CD4-positive, alpha-beta T cell treated with Interleukin-6 for 4 hours (primary cell): ENCODE measurements at regions not wholly inside any gene's neighbourhood (a gene's known extent, or its start where the extent isn't known, plus 50 kb on each side); places are given as distances from the start of the nearest gene placed in this dataset.
"Not testable (repeated sequence)": the region's sequence is repeated elsewhere in the genome, so short reads cannot be mapped to it uniquely, and the experiment has no call there.

Experiments
- DNase-seq: peaks from one replicate; pipeline ENCODE4 v3.0.0-alpha.2; 2020; ENCODE audit warnings: mixed read lengths

DNA sequence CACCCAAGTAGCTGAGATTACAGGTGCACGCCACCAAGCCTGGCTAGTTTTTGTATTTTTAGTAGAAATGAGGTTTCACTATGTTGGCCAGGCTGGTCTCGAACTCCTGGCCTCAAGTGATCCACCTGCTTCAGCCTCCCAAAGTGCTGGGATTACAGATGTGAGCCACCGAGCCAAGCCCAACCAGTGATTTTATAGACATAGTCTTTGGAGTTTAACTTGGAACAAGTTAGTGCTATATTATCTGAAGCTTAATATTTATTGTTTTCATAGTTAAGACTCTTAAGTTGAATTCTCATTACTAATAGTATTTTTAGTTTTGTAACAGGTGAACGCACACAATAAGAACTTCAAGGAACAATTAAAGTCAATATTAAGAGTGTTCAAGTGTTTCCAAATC, 122.1 kb downstream of the SPAG6 start:
- DNase-seq = not testable (repeated sequence)

DNA sequence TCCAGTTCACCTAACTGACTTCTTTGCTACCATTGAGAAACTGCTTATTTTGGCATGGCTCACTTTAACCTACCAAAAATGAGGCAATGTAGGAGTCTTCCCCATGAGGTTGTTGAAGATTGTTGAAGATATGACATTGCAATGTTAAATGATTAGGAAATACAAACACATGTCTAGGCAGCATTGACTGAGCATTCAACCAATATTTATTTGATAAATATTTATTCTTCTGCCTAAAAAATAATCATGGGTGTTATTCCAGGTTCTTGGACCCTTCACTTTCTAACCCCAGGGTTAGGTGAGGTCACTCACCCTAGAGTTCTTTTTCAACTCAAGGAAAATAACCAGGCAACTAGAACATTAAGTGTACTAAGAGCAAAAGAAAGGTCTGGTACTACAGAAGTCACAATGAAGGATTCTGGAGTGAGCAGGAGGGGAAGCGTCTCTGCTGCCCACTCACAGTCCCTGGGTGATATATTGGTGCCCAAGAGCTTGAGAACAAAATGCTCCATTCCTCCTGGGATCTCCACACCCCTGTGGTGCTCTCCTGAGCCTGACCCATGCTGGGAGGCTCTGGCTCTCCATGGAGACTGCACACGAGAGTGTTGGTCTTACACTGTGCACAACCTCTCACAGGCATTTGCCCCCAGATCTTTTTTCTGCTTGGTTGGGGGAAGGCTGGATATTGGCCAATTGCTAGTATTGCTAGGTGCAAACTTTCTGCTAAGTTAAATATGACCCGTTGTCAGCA, 123.4 kb downstream of the SPAG6 start:
- DNase-seq = no peak

DNA sequence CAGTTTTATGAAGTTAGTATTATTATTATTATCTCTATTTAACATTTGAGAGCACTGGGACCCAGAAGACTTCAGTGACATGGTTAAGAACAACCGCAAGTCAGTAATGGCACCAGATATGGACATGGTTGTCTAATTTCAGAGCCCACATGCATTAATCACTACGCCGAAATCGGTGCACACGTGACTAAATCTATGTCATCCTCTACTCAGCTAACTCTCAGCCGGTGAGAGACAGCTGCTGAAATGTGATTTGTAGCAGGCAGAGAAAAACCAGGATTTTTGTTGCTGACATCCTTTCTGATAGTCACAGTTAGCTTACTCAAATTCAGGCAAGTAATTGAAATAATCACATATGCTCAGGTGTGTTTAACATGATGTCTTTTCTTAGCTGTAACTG, 127.7 kb downstream of the SPAG6 start:
- DNase-seq = no peak

DNA sequence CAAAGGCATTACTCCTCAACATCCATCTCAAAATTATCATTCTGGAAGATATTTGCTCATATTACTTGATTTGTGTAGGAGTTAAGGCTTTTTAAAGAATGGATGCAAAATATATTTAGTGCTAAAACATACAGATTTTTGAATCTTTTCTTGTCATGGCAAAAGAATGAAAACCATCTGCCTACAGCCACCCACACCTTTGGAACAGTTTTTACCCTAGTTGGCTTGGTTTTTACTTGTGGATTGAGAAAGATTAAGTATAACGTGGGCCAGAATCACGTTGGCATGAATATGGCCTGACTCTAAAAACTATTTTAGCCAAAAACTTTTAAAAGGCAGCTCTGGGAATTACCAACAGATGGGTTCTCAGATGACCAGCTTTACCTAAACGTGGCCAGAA, 128.2 kb downstream of the SPAG6 start:
- DNase-seq = no peak

DNA sequence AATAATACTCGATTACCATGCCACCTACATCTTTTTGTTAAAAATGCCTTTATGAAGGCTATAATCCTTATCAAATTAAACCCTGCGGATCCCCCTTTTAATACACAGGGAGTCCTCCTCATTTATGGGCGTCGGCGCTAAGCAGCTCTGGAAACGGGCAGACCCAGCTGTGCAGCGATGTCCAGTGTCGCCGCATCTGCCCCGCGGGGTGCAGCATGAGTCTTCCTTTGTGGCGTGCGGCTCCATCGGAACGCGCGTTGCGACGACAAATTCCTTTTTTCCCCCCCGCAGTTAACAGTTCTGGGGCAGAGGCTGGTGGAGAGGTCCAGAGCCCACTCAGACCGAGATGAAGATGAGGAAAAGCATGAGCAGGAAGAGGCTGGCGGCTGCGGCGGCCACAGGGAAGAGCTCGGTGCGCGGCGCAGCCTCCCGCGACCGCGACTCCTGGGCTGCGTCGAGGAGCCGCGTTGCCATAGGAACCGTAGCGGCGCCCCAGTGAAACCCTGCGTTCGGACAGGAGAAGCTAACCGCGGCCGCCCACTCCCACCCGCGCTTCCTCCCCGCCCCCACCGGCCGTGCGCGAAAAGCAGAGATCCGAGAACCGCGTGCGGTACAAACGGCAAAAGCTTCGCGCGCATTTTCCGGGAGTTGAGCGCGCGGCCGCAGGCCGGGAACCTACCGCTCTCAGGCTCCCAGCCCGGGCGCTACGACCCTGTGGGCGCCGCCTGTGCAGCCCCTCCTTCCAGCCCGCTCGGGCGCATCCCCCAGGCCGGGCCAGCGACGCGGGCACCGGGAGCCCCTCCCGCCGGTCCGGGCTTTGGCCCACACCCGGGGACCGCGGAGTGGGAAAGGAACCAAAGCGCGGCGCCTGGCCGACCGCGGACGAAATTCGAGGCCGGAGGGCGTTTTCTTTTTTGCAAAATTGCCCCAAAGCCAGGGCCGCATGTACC, 130.6 kb downstream of the SPAG6 start:
- DNase-seq = peak; percentile 11

DNA sequence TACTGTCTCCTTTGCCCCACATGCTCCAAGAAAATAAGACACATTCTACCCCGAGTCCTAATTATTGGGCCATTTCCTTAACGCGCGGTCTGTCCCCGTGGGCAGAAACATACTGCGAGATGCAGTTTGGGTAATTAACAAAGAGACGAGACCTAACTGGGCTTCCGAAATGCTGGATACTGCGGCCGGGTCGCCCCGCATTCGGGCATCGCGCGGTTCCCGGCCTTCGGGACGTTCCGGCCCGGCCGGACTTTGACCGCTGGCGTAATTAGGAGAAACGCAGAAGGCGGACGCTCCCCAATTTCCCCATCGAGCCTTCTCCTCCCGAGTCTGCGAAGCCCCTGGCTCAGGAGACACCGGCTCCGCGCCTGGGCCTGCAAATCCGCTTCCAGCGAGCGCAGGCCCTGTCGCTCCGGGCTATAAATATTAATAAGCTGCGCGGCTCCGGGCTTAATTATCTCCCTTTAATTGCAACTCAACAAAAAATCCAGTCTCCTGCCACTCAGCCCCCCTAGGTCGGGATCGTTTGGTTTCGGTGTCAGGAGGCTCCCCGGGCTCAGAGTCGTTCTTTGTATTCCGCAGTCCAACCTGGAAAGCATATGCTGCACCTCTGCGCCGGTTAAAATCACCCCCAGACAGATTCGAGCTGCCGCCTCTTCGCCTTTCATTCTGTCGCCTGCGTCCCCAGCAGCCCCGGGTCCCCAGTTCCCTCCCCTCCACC, 131.5 kb downstream of the SPAG6 start:
- no peak for DNase-seq

DNA sequence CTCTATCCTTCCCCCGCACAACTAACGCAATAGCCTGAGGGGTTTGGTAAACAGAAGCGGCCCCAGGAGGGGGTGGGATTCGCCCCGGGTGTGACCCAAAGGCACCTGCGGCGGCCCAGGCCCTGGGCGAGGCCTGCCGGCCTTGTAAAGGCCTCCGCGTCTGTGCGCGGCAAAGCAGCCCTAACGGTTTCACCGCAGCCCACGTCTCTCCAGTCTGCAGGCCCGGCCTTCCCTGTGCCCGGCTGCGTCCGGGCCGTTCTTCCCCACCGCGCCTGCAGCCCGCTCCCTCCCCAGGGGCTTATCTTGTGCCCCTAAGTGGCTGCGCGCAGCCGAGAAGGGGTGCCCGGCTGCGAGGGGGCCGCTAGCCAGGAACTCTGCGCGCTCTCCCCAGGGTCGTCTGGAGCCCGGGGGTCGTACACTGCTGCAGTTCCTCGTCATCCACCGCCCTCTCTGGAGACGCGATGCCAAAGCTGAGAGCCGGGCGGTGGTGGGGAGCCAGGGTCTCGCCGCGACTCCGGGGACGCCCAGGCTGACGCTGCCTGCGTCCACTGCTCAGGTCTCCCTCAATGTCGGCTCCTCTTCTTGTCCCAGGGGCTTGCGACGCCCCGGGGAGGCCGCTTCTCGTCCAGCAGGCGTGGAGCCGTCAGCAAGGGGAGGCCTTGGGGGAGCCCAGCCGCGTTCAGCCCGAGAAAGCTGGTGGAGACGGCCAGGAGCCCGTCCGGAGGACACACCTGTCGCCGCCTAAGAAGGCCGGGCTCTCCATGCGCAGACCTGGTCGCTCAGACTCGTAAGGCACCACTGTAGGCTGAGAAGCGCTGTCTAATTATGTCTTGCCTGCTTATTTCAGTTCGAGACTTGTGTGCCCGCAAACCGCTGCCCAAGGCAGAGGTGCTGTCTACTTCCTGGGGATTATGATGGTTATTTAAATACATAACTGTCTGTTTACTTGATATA, 132.3 kb downstream of the SPAG6 start:
- no peak for DNase-seq

DNA sequence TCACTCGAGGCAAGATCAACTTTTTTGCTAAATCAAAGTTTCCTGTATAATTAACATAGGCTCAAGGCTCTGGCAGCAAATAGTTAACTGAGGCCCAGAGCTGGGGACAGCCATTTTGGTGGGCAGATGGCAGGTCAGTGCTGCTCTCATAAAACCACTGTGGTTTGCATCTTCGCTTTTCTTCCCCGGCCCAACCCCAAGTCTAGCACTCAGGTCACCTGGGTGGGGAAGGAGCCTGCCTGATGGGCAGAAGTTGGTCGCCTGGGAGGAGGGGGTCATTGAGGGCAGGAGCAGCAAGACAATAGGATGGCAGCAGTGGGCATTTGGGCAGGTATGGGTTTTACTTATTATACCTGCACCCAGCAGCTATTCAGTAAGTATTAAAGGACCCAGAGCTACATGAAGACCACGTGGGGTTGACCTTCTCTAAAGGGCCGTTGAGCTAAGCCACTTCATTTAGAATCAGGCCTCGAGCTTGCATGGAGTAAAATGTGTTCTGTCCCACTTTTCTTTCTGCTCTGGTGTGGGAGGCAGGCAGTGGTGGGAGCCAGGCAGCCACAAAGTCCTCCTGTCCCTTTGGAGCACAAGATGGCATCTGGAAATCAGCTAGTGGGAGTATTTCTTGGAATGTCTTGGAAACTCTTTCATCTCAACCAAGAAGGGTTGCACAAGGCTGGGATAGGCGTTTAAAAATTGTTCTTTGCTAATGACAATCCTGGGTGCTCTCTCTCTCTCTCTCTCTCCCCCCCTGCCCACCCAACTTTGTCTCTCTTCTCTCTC, 133.4 kb downstream of the SPAG6 start:
- DNase-seq = no peak

DNA sequence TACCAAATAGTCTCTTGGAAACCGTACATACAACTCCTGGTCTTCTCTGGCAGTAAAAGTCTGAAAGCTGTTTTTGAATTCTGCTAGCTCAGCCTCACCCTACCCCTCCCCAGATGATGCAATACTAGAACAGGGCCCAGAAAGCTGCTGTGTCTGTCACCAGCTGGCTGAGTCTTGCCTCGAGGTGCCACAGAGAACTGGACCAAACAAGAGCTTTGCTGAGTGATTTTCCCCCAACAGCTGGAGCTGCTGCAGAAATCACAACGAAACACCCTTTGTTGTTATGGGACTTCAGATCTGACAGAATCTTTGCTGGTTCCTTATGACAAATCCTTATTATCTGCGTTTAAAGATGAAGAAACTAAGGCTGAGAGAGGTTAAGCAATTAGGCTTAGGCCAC, 134.1 kb downstream of the SPAG6 start:
- DNase-seq = no peak

DNA sequence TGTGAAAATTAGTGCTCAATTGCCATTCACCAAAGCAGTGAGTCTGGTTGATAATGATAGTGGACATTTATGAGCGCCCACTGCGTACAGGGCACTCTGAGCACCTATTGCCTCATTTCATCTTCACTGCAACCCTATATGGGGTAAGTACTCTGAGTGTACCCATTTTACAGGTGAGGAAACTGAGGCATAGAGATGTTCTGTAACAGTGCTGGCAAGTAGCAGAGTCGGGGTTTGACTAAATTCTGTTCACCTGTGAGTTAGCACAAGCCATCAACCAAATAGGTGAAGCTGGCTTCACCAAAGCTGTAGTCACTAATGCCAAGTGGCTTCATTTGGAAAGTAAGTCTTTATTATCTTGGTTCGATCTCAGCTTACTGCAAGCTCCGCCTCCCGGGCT, 135.8 kb downstream of the SPAG6 start:
- no peak for DNase-seq

DNA sequence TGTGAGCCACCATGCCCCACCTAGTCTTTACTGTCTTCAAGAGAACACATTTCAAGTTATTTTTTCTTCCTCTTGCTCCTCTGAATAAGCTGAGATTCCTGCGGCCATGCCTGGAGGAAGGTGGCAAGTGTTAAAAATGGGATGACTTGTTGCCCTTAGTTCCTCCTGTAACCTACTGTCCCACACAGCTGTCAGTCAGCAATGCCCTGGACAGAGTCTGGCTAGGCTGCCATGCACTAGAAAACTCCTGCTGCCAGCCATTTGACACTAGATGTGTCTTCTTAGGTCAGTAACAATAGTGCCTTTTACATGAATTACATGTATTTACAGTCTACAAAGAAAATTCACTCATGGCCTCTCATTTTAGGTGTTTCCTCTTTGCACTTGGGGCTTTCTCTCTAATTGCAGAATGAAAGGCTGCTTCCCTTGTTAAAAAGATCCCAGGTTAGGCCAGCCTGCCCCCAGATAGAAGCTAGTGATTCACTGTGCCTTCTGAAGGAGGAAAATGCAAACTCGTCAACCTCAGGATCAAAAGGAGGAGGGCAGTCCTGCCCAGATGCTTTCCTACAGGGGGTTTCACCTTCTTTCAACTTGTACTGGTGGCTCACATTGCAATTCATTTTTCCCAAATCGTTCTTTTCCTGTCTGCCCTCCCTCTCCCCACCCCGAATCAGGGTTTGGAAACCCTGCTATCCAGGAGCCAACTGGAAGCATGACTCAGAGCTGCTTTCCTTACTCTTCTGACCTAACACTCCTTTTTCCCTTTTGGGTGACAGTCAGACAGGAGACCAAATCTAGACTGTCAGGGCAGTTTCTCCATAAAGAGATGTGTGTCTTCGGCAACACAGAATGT, 136.6 kb downstream of the SPAG6 start:
- DNase-seq = no peak

DNA sequence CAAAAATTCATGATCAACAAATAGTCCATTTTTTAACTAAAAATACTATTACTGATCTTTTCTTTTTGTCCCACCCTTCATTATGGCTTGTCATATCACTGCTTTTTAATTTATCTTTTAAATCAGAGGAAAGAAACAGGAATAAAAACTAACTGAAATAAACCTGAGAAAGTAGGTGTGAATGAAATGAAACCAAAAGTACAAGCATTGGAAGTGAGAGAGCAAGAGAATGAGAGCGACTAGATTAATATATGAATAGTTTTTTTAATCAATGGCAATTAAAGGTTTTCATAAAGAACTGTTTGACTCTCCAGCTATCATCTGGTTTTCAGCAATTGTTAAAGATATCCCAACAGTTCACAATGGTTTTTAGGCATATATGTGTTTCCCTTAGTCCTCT, 137.8 kb downstream of the SPAG6 start:
- no peak for DNase-seq
